NCI-H2081 (cell line): ENCODE measurements at regions not wholly inside any gene's neighbourhood (a gene's known extent, or its start where the extent isn't known, plus 50 kb on each side); places are given as distances from the start of the nearest gene placed in this dataset.
"Not testable (repeated sequence)": the region's sequence is repeated elsewhere in the genome, so short reads cannot be mapped to it uniquely, and the experiment has no call there.

Experiments
- DNase-seq, 2 experiments: peaks; one replicate each; lab custom pipeline; 2025; lab: John Stamatoyannopoulos, UW

GRCh38 chr2:208799397-208799796 lies 392.8 kb downstream of the PTH2R start:
- DNase-seq: no peak

GRCh38 chr2:208800887-208801286 lies 394.3 kb downstream of the PTH2R start:
- DNase-seq: not testable (repeated sequence)

GRCh38 chr2:208807756-208808155 lies 401.2 kb downstream of the PTH2R start:
- DNase-seq: no peak

- not testable (repeated sequence) for DNase-seq
Observed at GRCh38 chr2:208811885-208812284, 405.3 kb downstream of the PTH2R start.

- DNase-seq: no peak
Observed at GRCh38 chr2:208819190-208819589, 412.6 kb downstream of the PTH2R start.

GRCh38 chr2:208820014-208820688 lies 413.6 kb downstream of the PTH2R start:
- peak in 1 of 2 experiments; percentile 41 for DNase-seq

GRCh38 chr2:208827109-208827508 lies 420.5 kb downstream of the PTH2R start:
- DNase-seq: no peak

- DNase-seq: no peak
Observed at GRCh38 chr2:208827549-208828221, 421.1 kb downstream of the PTH2R start.

- no peak for DNase-seq
Observed at GRCh38 chr2:208830203-208830602, 423.6 kb downstream of the PTH2R start.

GRCh38 chr2:208847651-208848050 lies 441.1 kb downstream of the PTH2R start:
- no peak for DNase-seq

- DNase-seq: no peak
Observed at GRCh38 chr2:208854717-208855116, 448.1 kb downstream of the PTH2R start.

- no peak for DNase-seq
Observed at GRCh38 chr2:208867374-208867773, 460.8 kb downstream of the PTH2R start.

GRCh38 chr2:208872591-208872990 lies 466.0 kb downstream of the PTH2R start:
- DNase-seq: no peak

GRCh38 chr2:208879666-208880065 lies 473.1 kb downstream of the PTH2R start:
- no peak for DNase-seq

- no peak for DNase-seq
Observed at GRCh38 chr2:208880171-208880570, 473.6 kb downstream of the PTH2R start.

- no peak for DNase-seq
Observed at GRCh38 chr2:208890486-208890885, 483.9 kb downstream of the PTH2R start.

GRCh38 chr2:208892203-208892602 lies 485.6 kb downstream of the PTH2R start:
- no peak for DNase-seq

GRCh38 chr2:208906330-208906729 lies 499.7 kb downstream of the PTH2R start:
- DNase-seq: no peak

GRCh38 chr2:208915401-208915800 lies 508.4 kb upstream of the MAP2 start:
- no peak for DNase-seq

GRCh38 chr2:208916881-208917280 lies 507.0 kb upstream of the MAP2 start:
- peak; percentile 10 to 32 for DNase-seq

GRCh38 chr2:208921358-208921757 lies 502.5 kb upstream of the MAP2 start:
- not testable (repeated sequence) for DNase-seq

GRCh38 chr2:208927867-208928266 lies 496.0 kb upstream of the MAP2 start:
- DNase-seq: no peak

GRCh38 chr2:208929139-208929864 lies 494.5 kb upstream of the MAP2 start:
- no peak for DNase-seq
